NT2/D1 (cell line): ENCODE measurements at regions not wholly inside any gene's neighbourhood (a gene's known extent, or its start where the extent isn't known, plus 50 kb on each side); places are given as distances from the start of the nearest gene placed in this dataset.

Experiments
- SUZ12 ChIP-seq: IDR thresholded peaks from 2 replicates; pipeline ENCODE4 v1.6.1; 2011; ENCODE audit not compliant: insufficient read length, insufficient read depth; ENCODE audit errors: extremely low read depth
- ZNF274 ChIP-seq: IDR thresholded peaks from 2 replicates; pipeline ENCODE4 v1.6.1; 2011; ENCODE audit warnings: mild to moderate bottlenecking, low read depth, low read length

DNA sequence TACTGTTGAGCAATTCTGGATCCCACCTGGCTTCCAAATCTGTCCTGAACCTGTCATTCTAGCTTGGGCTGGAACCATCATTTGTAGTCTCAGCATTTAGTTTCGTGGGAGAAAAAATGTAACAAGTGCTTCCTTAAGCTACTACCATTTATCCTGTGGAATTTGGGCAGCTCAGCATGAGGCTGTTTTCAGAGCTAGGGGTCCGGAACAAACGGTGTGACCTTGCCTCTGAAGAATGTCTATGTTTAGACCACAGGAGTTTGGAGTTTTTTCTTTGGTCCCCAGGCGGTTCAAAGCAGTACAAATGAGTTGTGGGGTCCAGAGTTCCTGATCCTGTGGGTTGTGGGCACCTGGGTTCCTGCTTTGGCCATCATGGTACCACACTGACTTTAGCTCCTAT is 59.1 kb upstream of the TMEM178A start:
- TF ChIP-seq SUZ12 (no peak), ZNF274 (no peak)
